ENCODE measurements at regions not wholly inside any gene's neighbourhood (a gene's known extent, or its start where the extent isn't known, plus 50 kb on each side); places are given as distances from the start of the nearest gene placed in this dataset.
"Not testable (repeated sequence)": the region's sequence is repeated elsewhere in the genome, so short reads cannot be mapped to it uniquely, and the experiment has no call there.

- Mint-ChIP-seq H3K4me1 (ENCODE audit: low read depth, unreplicated experiment) (no peaks in the 10 kb centered on the region), H3K27ac (ENCODE audit: unreplicated experiment) (no peak overlapping the region), H3K36me3 (ENCODE audit: insufficient read depth, unreplicated experiment) (no peaks in the 10 kb centered on the region), H3K4me3 (ENCODE audit: low read depth, unreplicated experiment) (no peak overlapping the region), H3K27me3 (ENCODE audit: unreplicated experiment) (no peaks in the 10 kb centered on the region), H3K9me3 (ENCODE audit: low read depth, unreplicated experiment) (peaks cover 13% of the 10 kb centered on the region)
- intact Hi-C loops (cut with micrococcal nuclease; ENCODE audit: unreplicated experiment): no loop called here
- TF ChIP-seq CTCF (IDR thresholded peaks at IDR 0.05; ENCODE audit: unreplicated experiment): no peak
- CTCF ChIA-PET: interaction anchor here (0.7 kb wide), 1 partner anchor 34 kb away, joined by 6 read pairs; no protein-coding TSS in a partner anchor
- DNase-seq: no peak
- no TSS peak for BruUV-seq (replicated peaks)
These were observed 976.5 kb downstream of the ADGRL2 start for GRCh38 chr1:82777240-82777639.

GRCh38 chr1:82776730-82777129 is 976.0 kb downstream of the ADGRL2 start:
- intact Hi-C loops (cut with micrococcal nuclease; ENCODE audit: unreplicated experiment); CTCF ChIA-PET; DNase-seq; H3K36me3 Mint-ChIP-seq (ENCODE audit: insufficient read depth, unreplicated experiment); H3K27me3 Mint-ChIP-seq (ENCODE audit: unreplicated experiment); H3K4me3 Mint-ChIP-seq (ENCODE audit: low read depth, unreplicated experiment); H3K27ac Mint-ChIP-seq (ENCODE audit: unreplicated experiment); H3K4me1 Mint-ChIP-seq (ENCODE audit: low read depth, unreplicated experiment); BruUV-seq (replicated peaks): not testable (repeated sequence)
- peaks cover 13% of the 10 kb centered on the region for H3K9me3 Mint-ChIP-seq (ENCODE audit: low read depth, unreplicated experiment)

GRCh38 chr1:82775406-82776000 is 974.8 kb downstream of the ADGRL2 start:
- Mint-ChIP-seq H3K27ac (ENCODE audit: unreplicated experiment) (no peak overlapping the region), H3K36me3 (ENCODE audit: insufficient read depth, unreplicated experiment) (no peaks in the 10 kb centered on the region), H3K9me3 (ENCODE audit: low read depth, unreplicated experiment) (peaks cover 9% of the 10 kb centered on the region), H3K27me3 (ENCODE audit: unreplicated experiment) (no peaks in the 10 kb centered on the region), H3K4me1 (ENCODE audit: low read depth, unreplicated experiment) (no peaks in the 10 kb centered on the region), H3K4me3 (ENCODE audit: low read depth, unreplicated experiment) (no peak overlapping the region)
- no peak for TF ChIP-seq CTCF (IDR thresholded peaks at IDR 0.05; ENCODE audit: unreplicated experiment)
- intact Hi-C loops (cut with micrococcal nuclease; ENCODE audit: unreplicated experiment): no loop called here
- CTCF ChIA-PET: no interaction called here
- DNase-seq: peak; percentile 3
- no TSS peak for BruUV-seq (replicated peaks)

GRCh38 chr1:82762829-82763532 is 962.2 kb downstream of the ADGRL2 start:
- CTCF ChIA-PET: no interaction called here
- no peak for TF ChIP-seq CTCF (IDR thresholded peaks at IDR 0.05; ENCODE audit: unreplicated experiment)
- Mint-ChIP-seq H3K27me3 (ENCODE audit: unreplicated experiment) (no peaks in the 10 kb centered on the region), H3K4me3 (ENCODE audit: low read depth, unreplicated experiment) (no peak overlapping the region), H3K36me3 (ENCODE audit: insufficient read depth, unreplicated experiment) (no peaks in the 10 kb centered on the region), H3K27ac (ENCODE audit: unreplicated experiment) (no peak overlapping the region), H3K9me3 (ENCODE audit: low read depth, unreplicated experiment) (peaks cover 3% of the 10 kb centered on the region), H3K4me1 (ENCODE audit: low read depth, unreplicated experiment) (no peaks in the 10 kb centered on the region)
- DNase-seq: no peak
- intact Hi-C loops (cut with micrococcal nuclease; ENCODE audit: unreplicated experiment): no loop called here
- no TSS peak for BruUV-seq (replicated peaks)

GRCh38 chr1:82759035-82759434 is 958.3 kb downstream of the ADGRL2 start:
- Mint-ChIP-seq H3K4me3 (ENCODE audit: low read depth, unreplicated experiment) (no peak overlapping the region), H3K9me3 (ENCODE audit: low read depth, unreplicated experiment) (peaks cover 5% of the 10 kb centered on the region), H3K27me3 (ENCODE audit: unreplicated experiment) (no peaks in the 10 kb centered on the region), H3K4me1 (ENCODE audit: low read depth, unreplicated experiment) (no peaks in the 10 kb centered on the region), H3K36me3 (ENCODE audit: insufficient read depth, unreplicated experiment) (no peaks in the 10 kb centered on the region), H3K27ac (ENCODE audit: unreplicated experiment) (no peak overlapping the region)
- DNase-seq: no peak
- no peak for TF ChIP-seq CTCF (IDR thresholded peaks at IDR 0.05; ENCODE audit: unreplicated experiment)
- BruUV-seq (replicated peaks): no TSS peak
- intact Hi-C loops (cut with micrococcal nuclease; ENCODE audit: unreplicated experiment): no loop called here
- CTCF ChIA-PET: interaction anchor here (0.6 kb wide), 1 partner anchor 879 kb away, joined by 3 read pairs; no protein-coding TSS in a partner anchor
